IMR-90 (cell line): ENCODE measurements at regions not wholly inside any gene's neighbourhood (a gene's known extent, or its start where the extent isn't known, plus 50 kb on each side); places are given as distances from the start of the nearest gene placed in this dataset.

Source experiments
- ATAC-seq: fragments of 200-7000 bp; cut with Tn5 transposase; 2 replicates; pipeline ENCODE4 v1.9.1; 2020; ENCODE audit warnings: low read depth, mild to moderate bottlenecking, moderate library complexity
- BruUV-seq: library from RNA; stranded (reverse); fragments of 400-500 nt; replicated peaks from 2 replicates; lab custom pipeline; 2021; lab: Mats Ljungman, UMichigan
- CTCF ChIA-PET: fragments of 300-600 bp; formaldehyde crosslinking; extraction: SDS; loops from one replicate; lab custom pipeline; 2021; ENCODE audit warnings: antibody characterized with exemption; lab: Yijun Ruan, JAX
- POLR2A ChIA-PET: fragments of 300-600 bp; sonication (Branson Sonifier 250); formaldehyde crosslinking; loops from one replicate; lab custom pipeline; 2022; ENCODE audit warnings: antibody characterized with exemption; ENCODE audit not compliant: unreplicated experiment; lab: Charles Lee
- DNase-seq: peaks from one replicate; pipeline ENCODE4 v3.0.0; 2013
- H2AFZ ChIP-seq: replicated peaks from 2 replicates; pipeline ENCODE3; 2013; ENCODE audit warnings: low read length, mild to moderate bottlenecking; ENCODE audit not compliant: poor library complexity
- H2AK5ac ChIP-seq: 2 replicates; pipeline ENCODE4 v1.6.1; 2013; ENCODE audit warnings: low read depth, low read length, inconsistent platforms
- H2AK9ac ChIP-seq: replicated peaks from 2 replicates; pipeline ENCODE3; 2013; ENCODE audit warnings: mild to moderate bottlenecking, low read depth, low read length, moderate library complexity; ENCODE audit not compliant: poor library complexity
- H2BK120ac ChIP-seq: 2 replicates; pipeline ENCODE4 v1.6.1; 2013; ENCODE audit warnings: low read depth, low read length, inconsistent platforms
- H2BK15ac ChIP-seq: 3 replicates; pipeline ENCODE4 v1.6.1; 2013; ENCODE audit warnings: low read depth, low read length, inconsistent platforms
- H2BK20ac ChIP-seq: 2 replicates; pipeline ENCODE4 v1.6.1; 2013; ENCODE audit warnings: low read depth, mild to moderate bottlenecking, inconsistent platforms, low read length, moderate library complexity
- H2BK5ac ChIP-seq: 2 replicates; pipeline ENCODE4 v1.6.1; 2013; ENCODE audit warnings: mild to moderate bottlenecking, low read depth, low read length, inconsistent platforms; ENCODE audit not compliant: poor library complexity, severe bottlenecking
- H3K14ac ChIP-seq: replicated peaks from 2 replicates; pipeline ENCODE4 v1.6.1; 2013; ENCODE audit warnings: low read depth, low read length, inconsistent platforms
- H3K18ac ChIP-seq: 2 replicates; pipeline ENCODE4 v1.6.1; 2013; ENCODE audit warnings: low read depth, low read length, control low read depth
- H3K23ac ChIP-seq: 2 replicates; pipeline ENCODE4 v1.6.1; 2013; ENCODE audit warnings: low read depth, low read length, inconsistent platforms
- H3K27ac ChIP-seq: 2 replicates; pipeline ENCODE4 v1.5.1; 2013; ENCODE audit warnings: mild to moderate bottlenecking, control low read depth, low read length; ENCODE audit not compliant: insufficient read depth
- H3K27me3 ChIP-seq: 2 replicates; pipeline ENCODE4 v1.6.1; 2013; ENCODE audit warnings: low read length; ENCODE audit not compliant: control insufficient read depth, insufficient read depth
- H3K36me3 ChIP-seq: 2 replicates; pipeline ENCODE4 v1.6.1; 2013; ENCODE audit warnings: low read length, mixed read lengths; ENCODE audit not compliant: control insufficient read depth, insufficient read depth
- H3K4ac ChIP-seq: 2 replicates; pipeline ENCODE4 v1.6.1; 2013; ENCODE audit warnings: low read depth, low read length, inconsistent platforms
- H3K4me1 ChIP-seq: 2 replicates; pipeline ENCODE4 v1.6.1; 2013; ENCODE audit warnings: low read length, mixed read lengths; ENCODE audit not compliant: control insufficient read depth, insufficient read depth
- H3K4me2 ChIP-seq: 2 replicates; pipeline ENCODE4 v1.6.1; 2013; ENCODE audit warnings: low read depth, mild to moderate bottlenecking, control low read depth, low read length, moderate library complexity
- H3K4me3 ChIP-seq: 2 replicates; pipeline ENCODE4 v1.5.1; 2013; ENCODE audit warnings: low read depth, mild to moderate bottlenecking, control low read depth, low read length, moderate library complexity; ENCODE audit not compliant: insufficient read depth
- H3K56ac ChIP-seq: 2 replicates; pipeline ENCODE4 v1.6.1; 2013; ENCODE audit warnings: low read length, inconsistent platforms; ENCODE audit not compliant: insufficient read depth; ENCODE audit errors: extremely low read depth
- H3K79me1 ChIP-seq, 2 experiments: 2 replicates each; pipeline ENCODE4 v1.6.1; 2013; ENCODE audit warnings: low read length in 2 of 2, inconsistent platforms in 1 of 2, low read depth in 1 of 2
- H3K9ac ChIP-seq: 2 replicates; pipeline ENCODE4 v1.6.1; 2013; ENCODE audit warnings: low read depth, low read length, control low read depth
- H3K9me1 ChIP-seq: 2 replicates; pipeline ENCODE4 v1.6.1; 2013; ENCODE audit warnings: low read length, inconsistent platforms; ENCODE audit not compliant: insufficient read depth
- H3K9me3 ChIP-seq: 2 replicates; pipeline ENCODE4 v1.6.1; 2013; ENCODE audit warnings: low read length; ENCODE audit not compliant: control insufficient read depth, insufficient read depth
- H4K20me1 ChIP-seq: 2 replicates; pipeline ENCODE4 v1.6.1; 2013; ENCODE audit warnings: low read length, inconsistent platforms; ENCODE audit not compliant: insufficient read depth
- H4K5ac ChIP-seq: 2 replicates; pipeline ENCODE4 v1.6.1; 2013; ENCODE audit warnings: mild to moderate bottlenecking, low read depth, low read length, control low read depth
- H4K8ac ChIP-seq, 2 experiments: 2 replicates each; pipeline ENCODE4 v1.6.1; 2013; ENCODE audit warnings: low read depth in 2 of 2, low read length in 2 of 2, control low read depth in 1 of 2, inconsistent platforms in 1 of 2
- H4K91ac ChIP-seq: 2 replicates; pipeline ENCODE4 v1.6.1; 2013; ENCODE audit warnings: low read depth, low read length, inconsistent platforms; ENCODE audit not compliant: insufficient read depth
- RAD21 ChIP-seq: IDR thresholded peaks from 2 replicates; pipeline ENCODE4 v1.6.1; 2012; ENCODE audit warnings: low read length, improper control_type of control experiment
- USF2 ChIP-seq: fragments of 150-350 bp; IDR thresholded peaks from 2 replicates; pipeline ENCODE4 v1.6.1; 2017; ENCODE audit warnings: mild to moderate bottlenecking, antibody characterized with exemption, low read length, low read depth
- WGBS, 2 experiments: methylation state at CpG; one replicate each; pipeline versions ENCODE4 v1.1.5 to v1.1.7; 2013; ENCODE audit warnings: missing lambda C conversion rate in 2 of 2; ENCODE audit not compliant: insufficient read length in 1 of 2; ENCODE audit errors: extremely low coverage in 2 of 2; 5-methylcytosine and 5-hydroxymethylcytosine counted together
- dilution Hi-C: fragments of 300-500 bp; cut with HindIII; formaldehyde crosslinking; loops from one replicate; pipeline ENCODE4 v1.14.3; 2018; ENCODE audit warnings: low sequenced_read_pairs; ENCODE audit not compliant: unreplicated experiment
- in situ Hi-C: fragments of 300-500 bp; cut with MboI; formaldehyde crosslinking; loops from 3 replicates; pipeline ENCODE4 v1.14.3; 2019; ENCODE audit warnings: low sequenced_read_pairs, inconsistent platforms, mixed read lengths
- intact Hi-C: fragments of 100-400 bp; cut with micrococcal nuclease; formaldehyde crosslinking; loops from 2 replicates; pipeline ENCODE4 v1.10.0; 2022

- no peaks in the 10 kb centered on the region for H3K79me1 ChIP-seq
- intact Hi-C loops, result no loop called here
- no peak overlapping the region for H4K5ac ChIP-seq
- dilution Hi-C loops, result no loop called here
- H3K18ac ChIP-seq, result no peak overlapping the region
- no peak overlapping the region for H2BK15ac ChIP-seq
- H3K27me3 ChIP-seq, result no peaks in the 10 kb centered on the region
- no peaks in the 10 kb centered on the region for H3K4me1 ChIP-seq
- no peak overlapping the region for H2AFZ ChIP-seq
- CTCF ChIA-PET, result no interaction called here
- TF ChIP-seq USF2 (no peak), RAD21 (no peak)
- no peak overlapping the region for H3K4me3 ChIP-seq
- H2BK5ac ChIP-seq, result no peak overlapping the region
- no peak overlapping the region for H3K4me2 ChIP-seq
- H2AK5ac ChIP-seq, result no peak overlapping the region
- no peaks in the 10 kb centered on the region for H3K9me1 ChIP-seq
- no peak overlapping the region for H4K91ac ChIP-seq
- H4K20me1 ChIP-seq, result 0 out of 2 replicates have a peak, but pooled peaks cover 5% of the 10 kb centered on the region
- H3K9me3 ChIP-seq, result no peaks in the 10 kb centered on the region
- in situ Hi-C loops, result no loop called here
- no peak overlapping the region for H2BK120ac ChIP-seq
- no peak overlapping the region for H3K27ac ChIP-seq
- H3K56ac ChIP-seq, result no peak overlapping the region
- WGBS, 2 experiments, result no CpG with 5 or more reads among the region's 3 CpGs
- ATAC-seq (no peak), DNase-seq (no peak)
- no peak overlapping the region for H2AK9ac ChIP-seq
- no peak overlapping the region for H3K4ac ChIP-seq
- H2BK20ac ChIP-seq, result no peak overlapping the region
- POLR2A ChIA-PET, result no interaction called here
- no TSS peak for BruUV-seq
- no peaks in the 10 kb centered on the region for H3K36me3 ChIP-seq
- H3K23ac ChIP-seq, result no peak overlapping the region
- no peak overlapping the region for H3K14ac ChIP-seq
- H3K9ac ChIP-seq, result no peak overlapping the region
- H4K8ac ChIP-seq, result no peak overlapping the region
Measured at GRCh38 chr12:92462049-92462448, 240.7 kb upstream of the PLEKHG7 start.
